GM21526 (cell line): ENCODE measurements at regions not wholly inside any gene's neighbourhood (a gene's known extent, or its start where the extent isn't known, plus 50 kb on each side); places are given as distances from the start of the nearest gene placed in this dataset.

Experiments used
- ATAC-seq: cut with Tn5 transposase; IDR thresholded peaks from one replicate; pipeline ENCODE4 v1.9.1; 2021; ENCODE audit warnings: moderate library complexity; ENCODE audit not compliant: unreplicated experiment, low FRiP score

DNA sequence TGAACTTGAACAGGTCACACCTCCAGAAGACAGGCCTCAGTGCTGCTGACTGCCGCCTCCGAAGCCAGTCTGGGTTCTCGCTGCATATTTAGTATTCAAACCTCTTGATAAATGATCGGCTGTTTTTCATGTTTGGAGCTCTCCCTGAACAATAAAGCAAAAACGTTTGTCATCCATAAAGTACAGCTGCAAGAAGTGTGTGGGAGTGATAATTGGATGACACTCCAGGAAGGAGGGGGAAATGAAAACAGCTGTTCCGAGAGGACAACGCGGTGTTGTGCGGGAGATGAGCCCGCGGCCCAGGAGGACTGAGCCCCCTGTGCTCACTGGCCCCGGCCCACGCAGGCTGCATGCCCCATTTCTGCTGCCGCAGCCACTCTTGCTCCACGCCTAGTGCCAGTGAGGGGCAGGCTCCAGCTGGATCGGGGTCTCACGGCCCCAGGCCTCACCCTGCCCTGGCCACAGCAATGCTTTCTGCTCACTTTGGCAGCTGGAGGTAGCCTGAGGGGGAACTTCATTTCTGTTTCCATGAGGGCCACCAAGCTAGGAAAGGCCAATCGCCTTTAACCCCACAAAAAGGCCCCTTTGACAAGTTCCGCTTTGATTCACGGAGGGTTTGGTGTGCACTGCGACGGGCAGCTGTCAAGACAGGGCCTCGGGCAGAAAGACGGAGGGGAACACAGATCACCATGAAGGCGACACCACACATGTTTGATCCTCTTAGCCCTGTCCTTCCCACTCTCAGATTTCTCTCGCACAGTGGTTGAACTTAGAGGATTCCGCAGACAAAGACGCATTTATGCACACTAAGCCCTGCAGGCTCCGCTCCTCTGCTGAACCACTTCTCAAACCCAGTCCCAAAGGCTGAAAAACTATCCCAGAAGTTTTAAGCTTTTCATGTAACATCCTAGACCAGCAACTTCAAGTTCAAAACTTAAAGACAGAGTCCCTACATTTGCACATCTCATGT is 537.6 kb downstream of the EFNB2 start:
- ATAC-seq = no peak

DNA sequence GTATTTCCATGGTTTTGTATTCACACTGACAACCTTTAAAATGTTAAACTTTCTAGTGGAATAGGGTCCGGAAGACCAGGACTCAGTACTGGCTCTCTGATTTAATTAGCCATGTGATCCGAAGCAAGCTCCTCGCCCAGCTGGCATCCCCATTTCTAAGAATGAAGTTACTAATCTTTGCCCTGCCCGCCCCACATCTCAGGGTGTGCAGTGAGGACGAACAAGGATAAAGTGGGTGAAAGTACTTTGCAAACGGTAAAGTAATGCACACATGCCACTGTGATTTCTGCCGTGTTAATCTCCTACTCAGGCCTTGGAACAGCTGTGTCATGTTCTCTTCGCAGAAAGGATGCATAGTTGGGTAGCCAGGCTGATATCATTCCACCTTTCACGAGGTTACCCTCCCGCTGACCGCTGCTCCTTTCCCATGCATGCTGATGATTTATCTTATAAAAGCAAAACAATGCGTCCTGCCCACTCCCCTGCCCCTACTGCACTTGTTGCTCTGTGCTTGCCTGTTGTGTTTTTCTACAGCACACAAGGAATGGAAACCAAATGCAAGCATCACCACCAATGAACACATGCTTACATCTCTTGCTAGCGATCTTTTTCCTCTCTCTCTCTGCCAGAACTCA is 539.0 kb downstream of the EFNB2 start:
- ATAC-seq = no peak

GRCh38 chr13:105994340-105994739 is 541.1 kb downstream of the EFNB2 start:
- no peak for ATAC-seq

DNA sequence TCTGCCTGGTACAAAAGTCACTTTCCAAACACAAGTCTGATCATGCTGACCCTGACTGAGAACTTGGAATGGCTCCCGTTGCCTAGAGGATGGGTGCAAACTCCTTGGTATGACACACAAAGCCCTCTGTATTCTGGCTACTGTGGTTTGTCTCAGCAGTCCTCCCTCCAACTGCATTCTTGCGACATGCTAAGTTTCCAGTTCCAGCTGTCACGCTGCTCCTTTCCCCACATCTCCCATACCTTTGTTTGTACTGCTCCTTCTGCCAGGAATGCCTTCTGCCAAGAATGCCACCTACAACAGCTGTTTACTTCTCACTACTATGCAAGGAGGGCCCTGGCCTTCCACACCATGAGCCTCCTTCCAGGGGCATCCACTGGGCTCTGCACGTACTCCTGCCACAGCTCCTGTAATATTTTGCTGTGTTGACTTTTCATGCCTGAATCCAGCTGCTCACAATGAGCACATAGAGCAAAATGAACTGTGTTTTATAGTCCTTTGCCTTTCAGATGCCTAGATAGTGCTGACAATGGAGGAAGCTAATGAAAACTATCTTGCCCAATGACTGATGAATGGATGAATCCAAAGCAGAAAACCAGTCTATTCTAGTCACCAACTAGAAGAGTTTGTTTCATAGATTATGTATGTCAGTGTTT is 543.7 kb downstream of the EFNB2 start:
- ATAC-seq = no peak

DNA sequence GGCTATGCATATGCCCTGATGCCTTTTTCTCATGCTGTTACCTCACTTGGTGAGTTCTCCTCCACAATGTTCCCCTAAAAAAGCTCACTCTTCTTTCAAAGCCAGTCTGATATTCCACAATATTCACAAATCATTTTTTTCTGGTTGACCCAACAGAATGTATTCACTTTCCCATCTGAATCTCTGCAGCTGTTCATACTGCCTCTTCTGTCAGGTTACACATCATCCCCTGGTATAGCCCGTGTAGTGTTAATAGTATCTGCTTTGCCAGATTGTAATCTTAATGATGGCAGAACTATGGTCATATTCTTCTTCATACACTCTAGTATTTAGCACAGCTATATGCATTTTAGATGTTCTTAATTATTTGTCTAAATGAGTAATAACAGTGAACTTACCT is 544.3 kb downstream of the EFNB2 start:
- ATAC-seq = no peak

DNA sequence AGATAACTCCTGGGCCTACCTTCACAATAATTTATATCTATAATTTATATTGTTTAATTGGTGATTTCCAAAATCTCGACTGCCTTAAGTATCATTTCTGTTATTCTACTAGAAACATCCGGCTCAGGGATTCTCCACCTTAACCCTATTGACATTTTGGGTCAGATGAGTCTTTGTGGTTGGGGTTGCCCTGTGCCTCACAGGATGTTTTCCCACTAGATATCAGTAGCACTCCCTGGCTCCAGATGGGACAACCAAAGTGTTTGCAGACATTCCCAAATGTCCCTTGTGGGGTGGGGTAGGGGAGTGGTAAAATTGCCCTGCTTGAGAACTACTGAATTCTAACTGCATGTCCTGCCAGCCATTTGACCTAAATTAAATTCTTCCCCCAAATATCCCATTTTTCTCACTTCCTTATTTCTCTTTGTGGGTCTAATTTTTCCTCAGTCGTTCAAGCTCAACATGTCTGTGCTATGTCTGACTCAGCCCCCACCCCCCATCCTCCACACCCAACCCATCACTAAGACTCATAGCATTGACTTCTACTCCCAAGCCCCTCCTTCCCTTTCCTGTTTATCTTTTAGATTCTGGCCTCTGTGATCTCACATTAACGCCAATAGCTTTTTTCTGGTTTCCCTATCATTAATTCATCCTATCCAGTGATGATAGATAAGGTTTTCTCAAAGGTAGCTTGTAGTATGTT is 545.1 kb downstream of the EFNB2 start:
- no peak for ATAC-seq

DNA sequence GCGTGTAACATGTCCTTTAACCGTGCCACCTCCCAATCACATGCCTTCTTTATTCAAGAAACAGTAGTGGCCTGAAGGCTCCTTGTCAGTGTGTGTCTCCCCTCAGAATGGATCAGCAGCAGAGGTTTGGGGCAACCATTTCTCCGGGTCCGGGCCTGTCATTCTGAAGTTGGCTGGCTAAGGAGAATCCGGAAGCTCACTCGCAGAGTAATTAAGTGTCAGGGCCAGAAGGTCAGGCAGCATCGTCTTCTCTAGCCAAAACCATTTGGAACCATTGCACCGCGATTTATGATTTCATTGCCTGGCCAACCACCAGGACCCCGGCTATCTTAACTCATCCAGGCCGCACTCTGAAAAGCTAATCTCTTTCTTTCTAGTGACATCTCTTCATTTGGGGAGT is 550.8 kb downstream of the EFNB2 start:
- no peak for ATAC-seq

DNA sequence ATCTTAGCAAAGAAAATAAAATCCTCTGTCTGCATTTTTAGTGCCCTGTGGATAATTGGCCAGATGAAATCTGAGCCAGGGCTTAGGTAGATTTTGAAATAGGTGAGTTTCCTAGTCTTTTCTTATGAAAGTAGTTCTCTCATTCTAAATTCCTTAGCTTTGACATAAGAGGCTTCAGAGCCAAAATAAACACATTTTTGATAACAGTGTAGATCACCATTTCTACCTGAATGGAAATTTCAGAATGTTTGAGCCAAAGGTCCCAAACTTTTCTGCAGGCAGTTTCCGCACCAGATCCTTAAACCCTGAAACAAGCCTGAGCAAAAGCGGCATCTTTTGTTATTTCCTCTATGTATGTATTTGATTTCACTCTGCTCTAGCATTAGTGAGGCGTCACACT is 551.2 kb downstream of the EFNB2 start:
- no peak for ATAC-seq

GRCh38 chr13:105982219-105982930 is 553.1 kb downstream of the EFNB2 start:
- no peak for ATAC-seq

- no peak for ATAC-seq
Observed at GRCh38 chr13:105979131-105980011, 556.1 kb downstream of the EFNB2 start.

DNA sequence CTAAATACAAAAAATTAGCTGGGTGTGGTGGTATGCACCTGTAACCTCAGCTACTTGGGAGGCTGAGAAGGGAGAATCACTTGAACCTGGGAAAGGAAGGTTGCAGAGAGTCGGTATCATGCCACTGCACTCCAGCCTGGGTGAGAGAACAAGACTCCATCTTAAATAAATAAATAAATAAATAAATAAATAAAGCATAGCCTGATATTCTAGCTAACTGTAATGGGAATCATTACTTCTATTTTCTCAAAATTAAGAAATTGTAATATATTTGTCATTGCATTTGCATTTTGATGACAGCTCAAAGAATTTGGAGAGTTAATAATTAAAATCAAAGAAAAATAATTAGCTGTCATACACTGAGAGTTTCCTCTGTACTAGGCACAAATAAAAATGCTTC is 561.1 kb downstream of the EFNB2 start:
- no peak for ATAC-seq

DNA sequence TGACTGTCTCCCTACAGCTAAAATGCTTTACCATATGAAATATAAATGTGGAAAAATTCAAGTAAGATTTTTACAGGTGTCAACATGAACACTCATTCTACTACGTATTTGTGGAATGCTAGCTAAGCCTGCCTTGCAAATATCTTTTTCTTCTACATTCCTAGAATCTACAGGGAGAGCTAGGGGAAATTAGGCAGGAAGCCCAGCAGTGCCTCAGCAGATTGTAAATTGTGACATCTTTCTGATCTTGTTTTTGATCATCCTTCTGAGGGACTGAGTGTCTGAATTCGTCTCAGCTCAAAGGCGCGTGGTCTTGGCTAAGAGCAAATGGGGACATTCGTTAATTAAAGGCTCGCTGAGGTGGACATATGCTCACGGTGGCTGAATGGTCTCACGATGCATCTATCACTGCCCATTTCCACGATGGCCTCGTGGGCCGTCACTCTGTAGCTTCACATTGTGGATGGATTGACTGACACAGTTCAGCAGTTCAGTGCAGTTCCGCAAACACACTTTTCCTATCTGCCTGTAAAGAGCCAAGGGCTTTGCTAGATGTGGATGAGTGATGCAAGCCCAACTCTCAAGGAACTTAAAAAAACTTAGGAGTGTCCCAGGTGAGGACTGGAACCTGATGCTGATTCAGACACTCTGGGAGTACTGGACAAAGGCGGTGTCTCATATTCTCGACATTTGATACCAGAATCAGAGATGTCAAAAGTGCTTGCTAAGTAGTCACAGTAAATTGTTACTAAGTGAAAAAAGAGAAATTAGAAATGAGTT is 562.5 kb downstream of the EFNB2 start:
- ATAC-seq = no peak

GRCh38 chr13:105972306-105972721 is 563.1 kb downstream of the EFNB2 start:
- ATAC-seq = no peak

DNA sequence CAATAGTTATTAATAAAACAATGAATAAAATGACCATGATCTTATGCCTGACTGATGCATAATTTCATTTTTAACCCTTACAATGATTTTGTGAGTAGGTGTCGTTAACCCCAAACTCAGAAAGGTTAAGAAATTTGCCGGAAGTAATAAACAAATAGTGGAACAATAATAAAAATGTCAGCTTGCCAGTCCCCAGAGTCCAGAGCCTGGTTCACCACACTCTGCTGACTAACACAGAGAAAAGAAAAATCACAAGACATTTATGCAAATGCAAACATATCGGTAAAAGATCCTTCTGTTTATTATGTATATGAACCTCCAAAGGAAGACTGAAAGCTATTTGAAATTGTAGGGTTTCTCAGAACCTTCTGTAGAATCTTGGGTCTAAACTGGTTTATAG is 563.7 kb downstream of the EFNB2 start:
- ATAC-seq = no peak

GRCh38 chr13:105971312-105971711 is 564.1 kb downstream of the EFNB2 start:
- no peak for ATAC-seq

DNA sequence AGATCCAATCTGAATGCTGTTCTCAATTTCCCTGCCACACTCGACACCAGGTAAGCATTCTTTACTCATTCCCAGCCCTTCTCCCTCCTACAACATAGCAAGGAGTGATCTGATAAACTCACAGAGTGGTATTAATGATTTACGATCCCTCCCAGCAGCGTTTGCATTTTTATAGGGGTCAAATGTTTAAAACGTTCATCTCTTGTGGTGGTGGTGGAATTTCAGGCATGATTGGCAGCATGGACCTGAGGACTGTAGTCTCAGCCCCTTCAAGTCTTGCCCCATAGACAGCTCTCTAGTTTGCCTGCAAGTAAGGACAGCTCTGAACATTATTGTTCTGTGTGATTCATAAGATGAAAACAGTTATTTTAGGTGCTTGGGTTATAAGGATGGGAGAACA is 565.7 kb downstream of the EFNB2 start:
- no peak for ATAC-seq

DNA sequence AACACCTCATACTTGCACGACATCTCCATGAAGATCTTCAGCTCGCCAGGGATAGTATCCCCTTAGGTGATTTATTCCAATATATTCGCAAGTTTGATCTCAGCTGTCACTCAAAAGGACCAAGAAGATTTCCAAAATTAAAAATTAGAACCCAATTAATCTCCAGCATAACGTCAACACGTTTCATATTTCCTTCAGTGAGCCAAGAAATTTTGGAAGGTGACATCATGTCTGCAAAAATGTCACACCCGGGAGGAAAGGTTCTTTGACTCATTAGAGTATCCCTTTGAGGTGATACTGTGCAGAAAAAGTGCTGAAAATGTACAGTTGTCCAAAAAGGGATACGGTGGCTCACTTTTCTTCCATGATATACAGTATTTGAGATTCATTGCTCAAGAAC is 569.6 kb downstream of the EFNB2 start:
- ATAC-seq = no peak

DNA sequence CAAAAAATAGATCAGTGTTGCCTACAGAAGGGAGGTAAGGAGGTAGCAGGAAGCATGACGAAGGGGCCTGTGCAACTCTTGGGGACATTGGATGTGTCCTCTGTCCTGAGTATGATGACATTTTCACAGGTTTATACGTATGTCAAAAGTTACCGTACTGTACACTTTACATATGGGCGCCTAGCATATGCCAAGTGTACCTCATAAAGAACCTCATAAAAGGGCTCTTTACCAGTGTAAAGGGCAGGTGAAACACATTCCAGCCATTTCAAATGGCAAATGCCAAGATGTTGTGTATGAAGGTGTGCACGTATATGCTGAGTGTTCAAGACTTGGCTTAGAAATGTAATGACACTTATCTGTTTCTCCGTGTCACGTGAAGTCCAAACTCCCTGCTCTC is 573.4 kb downstream of the EFNB2 start:
- no peak for ATAC-seq
